ENCODE measurements at regions not wholly inside any gene's neighbourhood (a gene's known extent, or its start where the extent isn't known, plus 50 kb on each side); places are given as distances from the start of the nearest gene placed in this dataset.

GRCh38 chr22:48309836-48310235 lies 1517.8 kb downstream of the BRD1 start:
- no peak for TF ChIP-seq CTCF (conservative IDR thresholded peaks at IDR 0.05; ENCODE audit: low read depth in 2 of 2)
- TF ChIP-seq EZH2phosphoT487 (IDR thresholded peaks at IDR 0.05; ENCODE audit: unreplicated experiment) = no peak
- no peak for TF ChIP-seq ZNF462 (CRISPR knock-in tag; IDR thresholded peaks at IDR 0.05)
- TF ChIP-seq EZH2 (IDR thresholded peaks at IDR 0.05; ENCODE audit: low read depth, unreplicated experiment) = no peak
- no peak for TF ChIP-seq POLR2AphosphoS5 (IDR thresholded peaks at IDR 0.05; ENCODE audit: low read depth)
- no peak for TF ChIP-seq REST (IDR thresholded peaks at IDR 0.05; ENCODE audit: unreplicated experiment)

All from GM23338 (cell line).